ENCODE measurements at regions not wholly inside any gene's neighbourhood (a gene's known extent, or its start where the extent isn't known, plus 50 kb on each side); places are given as distances from the start of the nearest gene placed in this dataset.
"Not testable (repeated sequence)": the region's sequence is repeated elsewhere in the genome, so short reads cannot be mapped to it uniquely, and the experiment has no call there.

DNA sequence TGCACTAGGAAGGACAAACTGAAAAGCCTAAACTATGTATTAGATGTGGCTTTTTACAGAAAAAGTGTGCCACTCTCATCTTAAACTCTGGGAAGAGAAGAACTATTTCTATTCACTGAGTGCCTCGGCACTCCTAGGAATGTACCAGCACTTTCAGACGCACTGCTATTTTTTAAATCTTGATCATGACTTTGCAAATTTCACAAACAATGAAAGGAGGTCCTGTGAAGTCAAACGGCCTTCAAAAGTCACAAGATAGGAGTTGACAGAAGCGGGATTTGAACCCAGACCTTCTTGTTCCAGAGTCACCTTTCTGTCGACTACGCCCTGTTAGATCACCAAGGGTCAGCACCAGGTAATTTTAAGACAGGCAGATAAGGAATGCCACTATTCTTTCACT, 365.4 kb downstream of the VRK1 start:
- H3K27ac ChIP-seq, result no peak overlapping the region
- intact Hi-C loops (cut with DNase I), result no loop called here
- DNase-seq (ENCODE audit: low spot score), result no peak
- H3K9me3 ChIP-seq, result no peaks in the 10 kb centered on the region
- whole genome bisulfite sequencing, result 78% methylated on average over 6 of the region's 6 CpGs
- H3K27me3 ChIP-seq (replicated peaks; ENCODE audit: insufficient read depth), result no peaks in the 10 kb centered on the region
- no peak overlapping the region for H3K4me3 ChIP-seq
- no peaks in the 10 kb centered on the region for H3K36me3 ChIP-seq
- H3K4me1 ChIP-seq (replicated peaks), result no peaks in the 10 kb centered on the region
- TF ChIP-seq POLR2A (IDR thresholded peaks at IDR 0.05) (no peak), POLR2AphosphoS5 (IDR thresholded peaks at IDR 0.05) (no peak)
- TF ChIP-seq, protein P1, sequence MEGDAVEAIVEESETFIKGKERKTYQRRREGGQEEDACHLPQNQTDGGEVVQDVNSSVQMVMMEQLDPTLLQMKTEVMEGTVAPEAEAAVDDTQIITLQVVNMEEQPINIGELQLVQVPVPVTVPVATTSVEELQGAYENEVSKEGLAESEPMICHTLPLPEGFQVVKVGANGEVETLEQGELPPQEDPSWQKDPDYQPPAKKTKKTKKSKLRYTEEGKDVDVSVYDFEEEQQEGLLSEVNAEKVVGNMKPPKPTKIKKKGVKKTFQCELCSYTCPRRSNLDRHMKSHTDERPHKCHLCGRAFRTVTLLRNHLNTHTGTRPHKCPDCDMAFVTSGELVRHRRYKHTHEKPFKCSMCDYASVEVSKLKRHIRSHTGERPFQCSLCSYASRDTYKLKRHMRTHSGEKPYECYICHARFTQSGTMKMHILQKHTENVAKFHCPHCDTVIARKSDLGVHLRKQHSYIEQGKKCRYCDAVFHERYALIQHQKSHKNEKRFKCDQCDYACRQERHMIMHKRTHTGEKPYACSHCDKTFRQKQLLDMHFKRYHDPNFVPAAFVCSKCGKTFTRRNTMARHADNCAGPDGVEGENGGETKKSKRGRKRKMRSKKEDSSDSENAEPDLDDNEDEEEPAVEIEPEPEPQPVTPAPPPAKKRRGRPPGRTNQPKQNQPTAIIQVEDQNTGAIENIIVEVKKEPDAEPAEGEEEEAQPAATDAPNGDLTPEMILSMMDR (IDR thresholded peaks at IDR 0.05), result no peak

DNA sequence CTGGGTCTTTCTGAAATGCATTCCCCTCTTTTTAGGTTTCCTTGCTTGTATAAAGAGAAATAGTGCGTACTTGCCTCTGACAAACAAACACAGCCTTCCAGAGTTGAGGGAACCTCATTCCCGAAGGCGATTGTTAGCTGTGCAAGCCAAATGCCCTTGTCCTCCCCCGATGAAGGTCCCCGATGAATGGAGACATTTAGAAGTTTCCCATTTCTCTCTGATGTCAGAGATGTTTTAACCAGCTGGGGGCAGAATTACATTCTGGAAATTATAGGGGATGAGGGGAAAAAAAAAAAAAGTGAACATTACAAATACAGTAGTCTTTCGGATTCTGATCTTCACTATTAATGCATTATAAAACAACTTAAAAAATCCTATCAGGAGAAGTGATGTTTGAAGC, 366.8 kb downstream of the VRK1 start:
- no peaks in the 10 kb centered on the region for H3K9me3 ChIP-seq
- H3K27ac ChIP-seq, result no peak overlapping the region
- no peak for DNase-seq (ENCODE audit: low spot score)
- TF ChIP-seq POLR2A (IDR thresholded peaks at IDR 0.05), result no peak
- TF ChIP-seq POLR2AphosphoS5 (IDR thresholded peaks at IDR 0.05), result no peak
- TF ChIP-seq, protein P1 (IDR thresholded peaks at IDR 0.05), result no peak
- H3K36me3 ChIP-seq, result no peaks in the 10 kb centered on the region
- intact Hi-C loops (cut with DNase I), result no loop called here
- no peak overlapping the region for H3K4me3 ChIP-seq
- 11% methylated on average over 6 of the region's 6 CpGs for WGBS
- H3K27me3 ChIP-seq (replicated peaks; ENCODE audit: insufficient read depth), result no peaks in the 10 kb centered on the region
- no peaks in the 10 kb centered on the region for H3K4me1 ChIP-seq (replicated peaks)

DNA sequence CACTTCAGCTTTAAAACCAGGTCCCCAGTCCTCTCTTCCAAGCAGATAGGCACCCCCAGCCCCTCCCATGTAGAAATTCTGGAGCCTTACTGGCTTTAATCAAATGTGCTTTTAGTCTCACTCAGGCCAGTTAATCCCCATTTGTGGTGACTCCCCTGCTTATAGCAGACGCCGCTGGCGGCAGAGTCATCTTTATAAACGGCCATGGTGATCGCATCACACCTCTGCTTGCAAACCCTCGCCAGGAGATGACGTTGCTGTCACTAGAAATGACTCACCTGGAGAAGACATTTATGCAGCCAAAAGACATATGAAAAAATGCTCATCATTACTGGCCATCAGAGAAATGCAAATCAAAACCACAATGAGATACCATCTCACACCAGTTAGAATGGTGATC, 369.3 kb downstream of the VRK1 start:
- intact Hi-C loops (cut with DNase I), result no loop called here
- H3K27me3 ChIP-seq (replicated peaks; ENCODE audit: insufficient read depth), result no peaks in the 10 kb centered on the region
- DNase-seq (ENCODE audit: low spot score), result no peak
- TF ChIP-seq, protein P1 (IDR thresholded peaks at IDR 0.05), result no peak
- TF ChIP-seq POLR2A (IDR thresholded peaks at IDR 0.05), result no peak
- TF ChIP-seq POLR2AphosphoS5 (IDR thresholded peaks at IDR 0.05), result no peak
- no peaks in the 10 kb centered on the region for H3K36me3 ChIP-seq
- H3K9me3 ChIP-seq, result no peaks in the 10 kb centered on the region
- no peak overlapping the region for H3K27ac ChIP-seq
- no peaks in the 10 kb centered on the region for H3K4me1 ChIP-seq (replicated peaks)
- H3K4me3 ChIP-seq, result no peak overlapping the region
- WGBS, result 50% methylated on average over 7 of the region's 7 CpGs

DNA sequence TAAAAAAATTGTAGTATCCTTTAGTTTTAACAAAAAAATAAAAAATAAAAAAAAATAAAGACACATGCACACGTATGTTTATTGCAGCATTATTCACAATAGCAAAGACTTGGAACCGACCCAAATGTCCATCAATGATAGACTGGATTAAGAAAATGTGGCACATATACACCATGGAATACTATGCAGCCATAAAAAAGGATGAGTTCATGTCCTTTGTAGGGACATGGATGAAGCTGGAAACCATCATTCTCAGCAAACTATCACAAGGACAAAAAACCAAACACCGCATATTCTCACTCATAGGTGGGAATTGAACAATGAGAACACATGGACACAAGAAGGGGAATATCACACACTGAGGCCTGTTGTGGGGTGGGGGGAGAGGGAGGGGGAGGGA, 370.4 kb downstream of the VRK1 start:
- H3K27ac ChIP-seq; H3K27me3 ChIP-seq (replicated peaks; ENCODE audit: insufficient read depth); H3K4me3 ChIP-seq; intact Hi-C loops (cut with DNase I); H3K36me3 ChIP-seq; DNase-seq (ENCODE audit: low spot score); H3K4me1 ChIP-seq (replicated peaks); H3K9me3 ChIP-seq: not testable (repeated sequence)
- 96% methylated on average over 3 of the region's 3 CpGs for WGBS

DNA sequence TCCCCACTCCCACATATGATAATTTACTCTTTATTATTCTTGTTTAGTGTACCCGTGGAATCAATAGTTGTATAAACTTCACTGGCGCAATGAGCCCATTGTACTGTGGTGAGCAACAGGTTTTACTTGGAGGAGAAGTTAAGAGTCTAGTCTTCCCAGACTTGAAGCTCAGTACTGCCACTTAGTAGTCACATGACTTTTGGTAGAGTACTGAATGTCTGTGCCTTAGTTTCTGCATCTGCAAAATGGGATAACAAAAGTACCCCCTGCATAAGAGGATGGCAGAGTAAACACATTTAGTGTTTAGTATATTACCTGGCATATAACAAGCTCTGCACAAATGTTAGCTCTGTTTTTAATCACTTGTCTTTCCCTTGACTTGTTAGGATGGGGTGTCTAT, 375.5 kb downstream of the VRK1 start:
- Histone ChIP-seq H3K27me3 (replicated peaks; ENCODE audit: insufficient read depth) (no peaks in the 10 kb centered on the region), H3K4me3 (no peak overlapping the region), H3K4me1 (replicated peaks) (no peaks in the 10 kb centered on the region), H3K36me3 (no peaks in the 10 kb centered on the region), H3K27ac (no peak overlapping the region), H3K9me3 (no peaks in the 10 kb centered on the region)
- TF ChIP-seq POLR2A (IDR thresholded peaks at IDR 0.05) (no peak), POLR2AphosphoS5 (IDR thresholded peaks at IDR 0.05) (no peak)
- TF ChIP-seq, protein P1 (IDR thresholded peaks at IDR 0.05), result no peak
- DNase-seq (ENCODE audit: low spot score), result no peak
- intact Hi-C loops (cut with DNase I), result no loop called here
- 87% methylated on average over 2 of the region's 2 CpGs for WGBS

Measured in prostate gland (tissue), 2 donors.